GM23338 (cell line): ENCODE measurements at regions not wholly inside any gene's neighbourhood (a gene's known extent, or its start where the extent isn't known, plus 50 kb on each side); places are given as distances from the start of the nearest gene placed in this dataset.
"Not testable (repeated sequence)": the region's sequence is repeated elsewhere in the genome, so short reads cannot be mapped to it uniquely, and the experiment has no call there.

ENCODE experiments used
- CTCF ChIP-seq, 2 experiments: fragments of 200-600 bp in 1 of 2; sonication (generic) in 1 of 2; conservative IDR thresholded peaks; 2 replicates each; pipeline versions ENCODE4 v1.5.1 to v1.6.1; 2016 to 2017; ENCODE audit warnings: antibody characterized with exemption in 2 of 2, low read depth in 2 of 2, mild to moderate bottlenecking in 2 of 2, moderate library complexity in 1 of 2
- EZH2 ChIP-seq: fragments of 200-600 bp; sonication (generic); IDR thresholded peaks from one replicate; pipeline ENCODE4 v1.8.0; 2017; ENCODE audit warnings: antibody characterized with exemption, mild to moderate bottlenecking, low read depth; ENCODE audit not compliant: unreplicated experiment
- EZH2phosphoT487 ChIP-seq: fragments of 200-600 bp; sonication (generic); IDR thresholded peaks from one replicate; pipeline ENCODE4 v1.8.1; 2018; ENCODE audit warnings: antibody characterized with exemption; ENCODE audit not compliant: unreplicated experiment
- POLR2AphosphoS5 ChIP-seq: IDR thresholded peaks from 2 replicates; pipeline ENCODE4 v1.6.1; 2016; ENCODE audit warnings: antibody characterized with exemption, low read depth
- STAT1 ChIP-seq: IDR thresholded peaks from one replicate; pipeline ENCODE4 v1.6.1; 2016; ENCODE audit warnings: antibody characterized with exemption; ENCODE audit not compliant: unreplicated experiment
- TF ChIP-seq, protein P1 (sequence below): IDR thresholded peaks from 2 replicates; pipeline ENCODE4 v1.6.1; 2016; ENCODE audit warnings: antibody characterized with exemption
- TF ChIP-seq, protein P2 (sequence below): IDR thresholded peaks from one replicate; pipeline ENCODE4 v1.6.1; 2018; ENCODE audit warnings: antibody characterized with exemption; ENCODE audit not compliant: unreplicated experiment

DNA sequence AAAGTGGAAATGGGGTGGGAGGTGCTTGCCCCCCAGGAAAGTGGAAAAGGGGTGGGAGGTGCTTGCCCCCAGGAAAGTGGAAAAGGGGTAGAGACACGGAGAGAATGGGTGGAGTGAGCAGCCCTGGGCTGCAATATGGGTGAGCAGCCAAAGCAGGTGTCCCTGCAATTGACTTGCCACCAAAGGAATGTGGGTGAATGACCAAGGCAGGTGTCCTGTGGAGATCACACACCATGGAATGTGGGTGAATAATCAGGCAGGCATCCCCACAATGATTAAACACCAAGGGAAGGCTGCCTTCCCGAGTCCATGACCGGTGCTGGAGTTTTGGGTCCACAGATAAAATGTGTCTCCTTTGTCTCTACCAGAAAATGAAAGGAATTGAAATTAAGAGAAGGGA is 292.8 kb upstream of the ARHGEF26 start:
- TF ChIP-seq EZH2phosphoT487; CTCF (conservative IDR thresholded peaks at IDR 0.05; ENCODE audit: low read depth in 2 of 2); EZH2; POLR2AphosphoS5; STAT1: not testable (repeated sequence)
- TF ChIP-seq, protein P1, sequence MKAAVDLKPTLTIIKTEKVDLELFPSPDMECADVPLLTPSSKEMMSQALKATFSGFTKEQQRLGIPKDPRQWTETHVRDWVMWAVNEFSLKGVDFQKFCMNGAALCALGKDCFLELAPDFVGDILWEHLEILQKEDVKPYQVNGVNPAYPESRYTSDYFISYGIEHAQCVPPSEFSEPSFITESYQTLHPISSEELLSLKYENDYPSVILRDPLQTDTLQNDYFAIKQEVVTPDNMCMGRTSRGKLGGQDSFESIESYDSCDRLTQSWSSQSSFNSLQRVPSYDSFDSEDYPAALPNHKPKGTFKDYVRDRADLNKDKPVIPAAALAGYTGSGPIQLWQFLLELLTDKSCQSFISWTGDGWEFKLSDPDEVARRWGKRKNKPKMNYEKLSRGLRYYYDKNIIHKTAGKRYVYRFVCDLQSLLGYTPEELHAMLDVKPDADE, result not testable (repeated sequence)
- TF ChIP-seq, protein P2, sequence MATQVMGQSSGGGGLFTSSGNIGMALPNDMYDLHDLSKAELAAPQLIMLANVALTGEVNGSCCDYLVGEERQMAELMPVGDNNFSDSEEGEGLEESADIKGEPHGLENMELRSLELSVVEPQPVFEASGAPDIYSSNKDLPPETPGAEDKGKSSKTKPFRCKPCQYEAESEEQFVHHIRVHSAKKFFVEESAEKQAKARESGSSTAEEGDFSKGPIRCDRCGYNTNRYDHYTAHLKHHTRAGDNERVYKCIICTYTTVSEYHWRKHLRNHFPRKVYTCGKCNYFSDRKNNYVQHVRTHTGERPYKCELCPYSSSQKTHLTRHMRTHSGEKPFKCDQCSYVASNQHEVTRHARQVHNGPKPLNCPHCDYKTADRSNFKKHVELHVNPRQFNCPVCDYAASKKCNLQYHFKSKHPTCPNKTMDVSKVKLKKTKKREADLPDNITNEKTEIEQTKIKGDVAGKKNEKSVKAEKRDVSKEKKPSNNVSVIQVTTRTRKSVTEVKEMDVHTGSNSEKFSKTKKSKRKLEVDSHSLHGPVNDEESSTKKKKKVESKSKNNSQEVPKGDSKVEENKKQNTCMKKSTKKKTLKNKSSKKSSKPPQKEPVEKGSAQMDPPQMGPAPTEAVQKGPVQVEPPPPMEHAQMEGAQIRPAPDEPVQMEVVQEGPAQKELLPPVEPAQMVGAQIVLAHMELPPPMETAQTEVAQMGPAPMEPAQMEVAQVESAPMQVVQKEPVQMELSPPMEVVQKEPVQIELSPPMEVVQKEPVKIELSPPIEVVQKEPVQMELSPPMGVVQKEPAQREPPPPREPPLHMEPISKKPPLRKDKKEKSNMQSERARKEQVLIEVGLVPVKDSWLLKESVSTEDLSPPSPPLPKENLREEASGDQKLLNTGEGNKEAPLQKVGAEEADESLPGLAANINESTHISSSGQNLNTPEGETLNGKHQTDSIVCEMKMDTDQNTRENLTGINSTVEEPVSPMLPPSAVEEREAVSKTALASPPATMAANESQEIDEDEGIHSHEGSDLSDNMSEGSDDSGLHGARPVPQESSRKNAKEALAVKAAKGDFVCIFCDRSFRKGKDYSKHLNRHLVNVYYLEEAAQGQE, result not testable (repeated sequence)
